Myocyte (in vitro differentiated cells): ENCODE measurements at regions not wholly inside any gene's neighbourhood (a gene's known extent, or its start where the extent isn't known, plus 50 kb on each side); places are given as distances from the start of the nearest gene placed in this dataset.
"Not testable (repeated sequence)": the region's sequence is repeated elsewhere in the genome, so short reads cannot be mapped to it uniquely, and the experiment has no call there.

Experiments used
- DNase-seq: peaks from one replicate; pipeline ENCODE4 v3.0.0-alpha.2; 2012; ENCODE audit warnings: low read depth

GRCh38 chr4:173091362-173091761 is 77.2 kb upstream of the GALNT7 start:
- DNase-seq = no peak

- DNase-seq = no peak
Measured at GRCh38 chr4:173091958-173092357, 76.7 kb upstream of the GALNT7 start.

- DNase-seq = no peak
Measured at GRCh38 chr4:173093361-173093760, 75.2 kb upstream of the GALNT7 start.

GRCh38 chr4:173094739-173095421 is 73.7 kb upstream of the GALNT7 start:
- DNase-seq = peak; percentile 45

- not testable (repeated sequence) for DNase-seq
Measured at GRCh38 chr4:173099447-173099846, 69.2 kb upstream of the GALNT7 start.

- no peak for DNase-seq
Measured at GRCh38 chr4:173111031-173111430, 57.6 kb upstream of the GALNT7 start.

GRCh38 chr4:173117430-173117829 is 51.2 kb upstream of the GALNT7 start:
- DNase-seq = not testable (repeated sequence)
